ENCODE measurements at regions not wholly inside any gene's neighbourhood (a gene's known extent, or its start where the extent isn't known, plus 50 kb on each side); places are given as distances from the start of the nearest gene placed in this dataset.

- TF ChIP-seq, protein P1, sequence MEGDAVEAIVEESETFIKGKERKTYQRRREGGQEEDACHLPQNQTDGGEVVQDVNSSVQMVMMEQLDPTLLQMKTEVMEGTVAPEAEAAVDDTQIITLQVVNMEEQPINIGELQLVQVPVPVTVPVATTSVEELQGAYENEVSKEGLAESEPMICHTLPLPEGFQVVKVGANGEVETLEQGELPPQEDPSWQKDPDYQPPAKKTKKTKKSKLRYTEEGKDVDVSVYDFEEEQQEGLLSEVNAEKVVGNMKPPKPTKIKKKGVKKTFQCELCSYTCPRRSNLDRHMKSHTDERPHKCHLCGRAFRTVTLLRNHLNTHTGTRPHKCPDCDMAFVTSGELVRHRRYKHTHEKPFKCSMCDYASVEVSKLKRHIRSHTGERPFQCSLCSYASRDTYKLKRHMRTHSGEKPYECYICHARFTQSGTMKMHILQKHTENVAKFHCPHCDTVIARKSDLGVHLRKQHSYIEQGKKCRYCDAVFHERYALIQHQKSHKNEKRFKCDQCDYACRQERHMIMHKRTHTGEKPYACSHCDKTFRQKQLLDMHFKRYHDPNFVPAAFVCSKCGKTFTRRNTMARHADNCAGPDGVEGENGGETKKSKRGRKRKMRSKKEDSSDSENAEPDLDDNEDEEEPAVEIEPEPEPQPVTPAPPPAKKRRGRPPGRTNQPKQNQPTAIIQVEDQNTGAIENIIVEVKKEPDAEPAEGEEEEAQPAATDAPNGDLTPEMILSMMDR (IDR thresholded peaks at IDR 0.05) = no peak
- TF ChIP-seq NR3C1 (CRISPR knock-in tag; conservative IDR thresholded peaks at IDR 0.05; ENCODE audit: low read depth) (no peak), ZNF263 (CRISPR knock-in tag; IDR thresholded peaks at IDR 0.05; ENCODE audit: low read depth) (no peak), NR1H2 (CRISPR knock-in tag; IDR thresholded peaks at IDR 0.05) (no peak), HMGXB4 (CRISPR knock-in tag; IDR thresholded peaks at IDR 0.05) (no peak), ATF3 (CRISPR knock-in tag; conservative IDR thresholded peaks at IDR 0.05) (no peak), KAT7 (CRISPR knock-in tag; IDR thresholded peaks at IDR 0.05; ENCODE audit: borderline replicate concordance) (no peak), ZNF121 (CRISPR knock-in tag; IDR thresholded peaks at IDR 0.05) (no peak)
- TF ChIP-seq, protein P2, sequence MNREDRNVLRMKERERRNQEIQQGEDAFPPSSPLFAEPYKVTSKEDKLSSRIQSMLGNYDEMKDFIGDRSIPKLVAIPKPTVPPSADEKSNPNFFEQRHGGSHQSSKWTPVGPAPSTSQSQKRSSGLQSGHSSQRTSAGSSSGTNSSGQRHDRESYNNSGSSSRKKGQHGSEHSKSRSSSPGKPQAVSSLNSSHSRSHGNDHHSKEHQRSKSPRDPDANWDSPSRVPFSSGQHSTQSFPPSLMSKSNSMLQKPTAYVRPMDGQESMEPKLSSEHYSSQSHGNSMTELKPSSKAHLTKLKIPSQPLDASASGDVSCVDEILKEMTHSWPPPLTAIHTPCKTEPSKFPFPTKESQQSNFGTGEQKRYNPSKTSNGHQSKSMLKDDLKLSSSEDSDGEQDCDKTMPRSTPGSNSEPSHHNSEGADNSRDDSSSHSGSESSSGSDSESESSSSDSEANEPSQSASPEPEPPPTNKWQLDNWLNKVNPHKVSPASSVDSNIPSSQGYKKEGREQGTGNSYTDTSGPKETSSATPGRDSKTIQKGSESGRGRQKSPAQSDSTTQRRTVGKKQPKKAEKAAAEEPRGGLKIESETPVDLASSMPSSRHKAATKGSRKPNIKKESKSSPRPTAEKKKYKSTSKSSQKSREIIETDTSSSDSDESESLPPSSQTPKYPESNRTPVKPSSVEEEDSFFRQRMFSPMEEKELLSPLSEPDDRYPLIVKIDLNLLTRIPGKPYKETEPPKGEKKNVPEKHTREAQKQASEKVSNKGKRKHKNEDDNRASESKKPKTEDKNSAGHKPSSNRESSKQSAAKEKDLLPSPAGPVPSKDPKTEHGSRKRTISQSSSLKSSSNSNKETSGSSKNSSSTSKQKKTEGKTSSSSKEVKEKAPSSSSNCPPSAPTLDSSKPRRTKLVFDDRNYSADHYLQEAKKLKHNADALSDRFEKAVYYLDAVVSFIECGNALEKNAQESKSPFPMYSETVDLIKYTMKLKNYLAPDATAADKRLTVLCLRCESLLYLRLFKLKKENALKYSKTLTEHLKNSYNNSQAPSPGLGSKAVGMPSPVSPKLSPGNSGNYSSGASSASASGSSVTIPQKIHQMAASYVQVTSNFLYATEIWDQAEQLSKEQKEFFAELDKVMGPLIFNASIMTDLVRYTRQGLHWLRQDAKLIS (CRISPR knock-in tag; IDR thresholded peaks at IDR 0.05; ENCODE audit: borderline replicate concordance) = no peak
- TF ChIP-seq, protein P3, sequence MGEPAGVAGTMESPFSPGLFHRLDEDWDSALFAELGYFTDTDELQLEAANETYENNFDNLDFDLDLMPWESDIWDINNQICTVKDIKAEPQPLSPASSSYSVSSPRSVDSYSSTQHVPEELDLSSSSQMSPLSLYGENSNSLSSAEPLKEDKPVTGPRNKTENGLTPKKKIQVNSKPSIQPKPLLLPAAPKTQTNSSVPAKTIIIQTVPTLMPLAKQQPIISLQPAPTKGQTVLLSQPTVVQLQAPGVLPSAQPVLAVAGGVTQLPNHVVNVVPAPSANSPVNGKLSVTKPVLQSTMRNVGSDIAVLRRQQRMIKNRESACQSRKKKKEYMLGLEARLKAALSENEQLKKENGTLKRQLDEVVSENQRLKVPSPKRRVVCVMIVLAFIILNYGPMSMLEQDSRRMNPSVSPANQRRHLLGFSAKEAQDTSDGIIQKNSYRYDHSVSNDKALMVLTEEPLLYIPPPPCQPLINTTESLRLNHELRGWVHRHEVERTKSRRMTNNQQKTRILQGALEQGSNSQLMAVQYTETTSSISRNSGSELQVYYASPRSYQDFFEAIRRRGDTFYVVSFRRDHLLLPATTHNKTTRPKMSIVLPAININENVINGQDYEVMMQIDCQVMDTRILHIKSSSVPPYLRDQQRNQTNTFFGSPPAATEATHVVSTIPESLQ (CRISPR knock-in tag; IDR thresholded peaks at IDR 0.05) = no peak
- TF ChIP-seq, protein P4, sequence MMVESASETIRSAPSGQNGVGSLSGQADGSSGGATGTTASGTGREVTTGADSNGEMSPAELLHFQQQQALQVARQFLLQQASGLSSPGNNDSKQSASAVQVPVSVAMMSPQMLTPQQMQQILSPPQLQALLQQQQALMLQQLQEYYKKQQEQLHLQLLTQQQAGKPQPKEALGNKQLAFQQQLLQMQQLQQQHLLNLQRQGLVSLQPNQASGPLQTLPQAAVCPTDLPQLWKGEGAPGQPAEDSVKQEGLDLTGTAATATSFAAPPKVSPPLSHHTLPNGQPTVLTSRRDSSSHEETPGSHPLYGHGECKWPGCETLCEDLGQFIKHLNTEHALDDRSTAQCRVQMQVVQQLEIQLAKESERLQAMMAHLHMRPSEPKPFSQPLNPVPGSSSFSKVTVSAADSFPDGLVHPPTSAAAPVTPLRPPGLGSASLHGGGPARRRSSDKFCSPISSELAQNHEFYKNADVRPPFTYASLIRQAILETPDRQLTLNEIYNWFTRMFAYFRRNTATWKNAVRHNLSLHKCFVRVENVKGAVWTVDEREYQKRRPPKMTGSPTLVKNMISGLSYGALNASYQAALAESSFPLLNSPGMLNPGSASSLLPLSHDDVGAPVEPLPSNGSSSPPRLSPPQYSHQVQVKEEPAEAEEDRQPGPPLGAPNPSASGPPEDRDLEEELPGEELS (CRISPR knock-in tag; IDR thresholded peaks at IDR 0.05) = no peak
- TF ChIP-seq, protein P5, sequence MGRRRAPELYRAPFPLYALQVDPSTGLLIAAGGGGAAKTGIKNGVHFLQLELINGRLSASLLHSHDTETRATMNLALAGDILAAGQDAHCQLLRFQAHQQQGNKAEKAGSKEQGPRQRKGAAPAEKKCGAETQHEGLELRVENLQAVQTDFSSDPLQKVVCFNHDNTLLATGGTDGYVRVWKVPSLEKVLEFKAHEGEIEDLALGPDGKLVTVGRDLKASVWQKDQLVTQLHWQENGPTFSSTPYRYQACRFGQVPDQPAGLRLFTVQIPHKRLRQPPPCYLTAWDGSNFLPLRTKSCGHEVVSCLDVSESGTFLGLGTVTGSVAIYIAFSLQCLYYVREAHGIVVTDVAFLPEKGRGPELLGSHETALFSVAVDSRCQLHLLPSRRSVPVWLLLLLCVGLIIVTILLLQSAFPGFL (CRISPR knock-in tag; IDR thresholded peaks at IDR 0.05; ENCODE audit: borderline replicate concordance) = no peak
These were observed 83.6 kb upstream of the MBNL1 start for GRCh38 chr3:152184971-152185686.
